HEK293 (cell line): ENCODE measurements at regions not wholly inside any gene's neighbourhood (a gene's known extent, or its start where the extent isn't known, plus 50 kb on each side); places are given as distances from the start of the nearest gene placed in this dataset.

Experiments used
- CTCF ChIA-PET: fragments of 350-600 bp; formaldehyde crosslinking; extraction: SDS; loops from one replicate; lab custom pipeline; 2021; ENCODE audit warnings: antibody characterized with exemption; lab: Yijun Ruan, JAX
- POLR2A ChIA-PET: fragments of 300-600 bp; formaldehyde crosslinking; extraction: SDS; loops from one replicate; lab custom pipeline; 2020; ENCODE audit warnings: antibody characterized with exemption, inconsistent platforms; lab: Yijun Ruan, JAX
- H3K27ac ChIP-seq: fragments of 200-500 bp; sonication (Bioruptor generic); 2 replicates; pipeline ENCODE4 v1.5.1; 2014; ENCODE audit warnings: low read depth, low read length, control low read depth, inconsistent platforms; ENCODE audit errors: extremely low read depth
- H3K36me3 ChIP-seq, 2 experiments: fragments of 200-500 bp in 1 of 2; sonication (Bioruptor generic) in 1 of 2; 1 replicate in 1 of 2; 2 replicates in 1 of 2; pipeline ENCODE4 v1.5.1; 2014 to 2017; ENCODE audit warnings: inconsistent platforms in 2 of 2, low read length in 2 of 2; ENCODE audit not compliant: control insufficient read depth in 2 of 2, insufficient read depth in 1 of 2
- H3K4me1 ChIP-seq: fragments of 200-500 bp; sonication (Bioruptor generic); 2 replicates; pipeline ENCODE4 v1.5.1; 2014; ENCODE audit warnings: mild to moderate bottlenecking, low read length, inconsistent platforms; ENCODE audit not compliant: control insufficient read depth, insufficient read depth
- H3K4me3 ChIP-seq: 2 replicates; pipeline ENCODE4 v1.5.1; 2011; ENCODE audit warnings: low read depth, mild to moderate bottlenecking, control low read depth, low read length, moderate library complexity
- H3K9me3 ChIP-seq: fragments of 200-500 bp; sonication (Bioruptor generic); 2 replicates; pipeline ENCODE4 v1.5.1; 2014; ENCODE audit warnings: low read depth, low read length, inconsistent platforms; ENCODE audit not compliant: control insufficient read depth, insufficient read depth
- GLIS1 ChIP-seq: fragments of 450-650 bp; formaldehyde crosslinking; IDR thresholded peaks from 2 replicates; pipeline ENCODE4 v1.5.1; 2016; ENCODE audit warnings: missing biosample characterization, missing genetic modification characterization
- GLIS2 ChIP-seq: fragments of 450-650 bp; formaldehyde crosslinking; IDR thresholded peaks from 2 replicates; pipeline ENCODE4 v1.5.1; 2016; ENCODE audit warnings: missing biosample characterization, missing genetic modification characterization
- HOXD13 ChIP-seq: sonication (generic); formaldehyde crosslinking; IDR thresholded peaks from 2 replicates; pipeline ENCODE4 v1.8.0; 2022; ENCODE audit warnings: missing genetic modification reagents, borderline replicate concordance
- IKZF3 ChIP-seq: fragments of 450-650 bp; IDR thresholded peaks from 2 replicates; pipeline ENCODE4 v1.5.0; 2018; ENCODE audit warnings: missing biosample characterization, mild to moderate bottlenecking, missing genetic modification characterization, moderate library complexity
- MYNN ChIP-seq: fragments of 450-650 bp; formaldehyde crosslinking; IDR thresholded peaks from 2 replicates; pipeline ENCODE4 v1.5.1; 2016; ENCODE audit warnings: missing biosample characterization, missing genetic modification characterization, borderline replicate concordance
- PRDM2 ChIP-seq: fragments of 450-650 bp; formaldehyde crosslinking; IDR thresholded peaks from 2 replicates; pipeline ENCODE4 v1.5.1; 2016; ENCODE audit warnings: missing biosample characterization, missing genetic modification characterization, borderline replicate concordance
- RBAK ChIP-seq: fragments of 450-650 bp; formaldehyde crosslinking; IDR thresholded peaks from 2 replicates; pipeline ENCODE4 v1.5.1; 2016; ENCODE audit warnings: missing biosample characterization, missing genetic modification characterization
- WT1 ChIP-seq: fragments of 450-650 bp; formaldehyde crosslinking; IDR thresholded peaks from 2 replicates; pipeline ENCODE4 v1.5.1; 2016; ENCODE audit warnings: missing biosample characterization, missing genetic modification characterization
- ZFP37 ChIP-seq: fragments of 450-650 bp; formaldehyde crosslinking; IDR thresholded peaks from 2 replicates; pipeline ENCODE4 v1.5.1; 2016; ENCODE audit warnings: missing biosample characterization, missing genetic modification characterization
- ZNF10 ChIP-seq: fragments of 450-650 bp; formaldehyde crosslinking; IDR thresholded peaks from 2 replicates; pipeline ENCODE4 v1.5.1; 2017; ENCODE audit warnings: missing biosample characterization, missing genetic modification characterization
- ZNF133 ChIP-seq: fragments of 450-650 bp; formaldehyde crosslinking; IDR thresholded peaks from 2 replicates; pipeline ENCODE4 v1.5.1; 2016; ENCODE audit warnings: missing biosample characterization, missing genetic modification characterization
- ZNF169 ChIP-seq: fragments of 450-650 bp; formaldehyde crosslinking; IDR thresholded peaks from 2 replicates; pipeline ENCODE4 v1.5.1; 2016; ENCODE audit warnings: missing biosample characterization, missing genetic modification characterization
- ZNF488 ChIP-seq: fragments of 450-650 bp; formaldehyde crosslinking; IDR thresholded peaks from 2 replicates; pipeline ENCODE4 v1.5.1; 2016; ENCODE audit warnings: missing biosample characterization, missing genetic modification characterization
- ZNF501 ChIP-seq: fragments of 450-650 bp; formaldehyde crosslinking; IDR thresholded peaks from 2 replicates; pipeline ENCODE4 v1.5.1; 2016; ENCODE audit warnings: missing biosample characterization, missing genetic modification characterization
- ZNF529 ChIP-seq: fragments of 450-650 bp; formaldehyde crosslinking; IDR thresholded peaks from 2 replicates; pipeline ENCODE4 v1.5.1; 2017; ENCODE audit warnings: missing genetic modification characterization, missing biosample characterization; ENCODE audit not compliant: insufficient replicate concordance
- ZNF596 ChIP-seq: fragments of 450-650 bp; IDR thresholded peaks from 2 replicates; pipeline ENCODE4 v1.5.0; 2018; ENCODE audit warnings: missing biosample characterization, mild to moderate bottlenecking, missing genetic modification characterization, moderate library complexity
- ZNF610 ChIP-seq: fragments of 450-650 bp; formaldehyde crosslinking; IDR thresholded peaks from 2 replicates; pipeline ENCODE4 v1.5.1; 2016; ENCODE audit warnings: missing biosample characterization, missing genetic modification characterization, borderline replicate concordance
- ZNF621 ChIP-seq: fragments of 450-650 bp; formaldehyde crosslinking; IDR thresholded peaks from 2 replicates; pipeline ENCODE4 v1.5.1; 2017; ENCODE audit warnings: missing biosample characterization, missing genetic modification characterization
- ZNF624 ChIP-seq: fragments of 450-650 bp; formaldehyde crosslinking; IDR thresholded peaks from 2 replicates; pipeline ENCODE4 v1.5.1; 2017; ENCODE audit warnings: missing biosample characterization, missing genetic modification characterization
- ZNF626 ChIP-seq: fragments of 450-650 bp; sonication (Bioruptor Pico); formaldehyde crosslinking; IDR thresholded peaks from 2 replicates; pipeline ENCODE4 v1.5.1; 2018; ENCODE audit warnings: missing biosample characterization, missing genetic modification characterization, inconsistent platforms
- ZNF701 ChIP-seq: fragments of 450-650 bp; formaldehyde crosslinking; IDR thresholded peaks from 2 replicates; pipeline ENCODE4 v1.5.1; 2016; ENCODE audit warnings: missing biosample characterization, missing genetic modification characterization
- ZNF747 ChIP-seq: fragments of 450-650 bp; formaldehyde crosslinking; IDR thresholded peaks from 2 replicates; pipeline ENCODE4 v1.5.1; 2016; ENCODE audit warnings: missing biosample characterization, missing genetic modification characterization
- TF ChIP-seq, protein P1 (sequence below): fragments of 450-650 bp; formaldehyde crosslinking; IDR thresholded peaks from 2 replicates; pipeline ENCODE4 v1.5.1; 2016; ENCODE audit warnings: missing biosample characterization, missing genetic modification characterization

DNA sequence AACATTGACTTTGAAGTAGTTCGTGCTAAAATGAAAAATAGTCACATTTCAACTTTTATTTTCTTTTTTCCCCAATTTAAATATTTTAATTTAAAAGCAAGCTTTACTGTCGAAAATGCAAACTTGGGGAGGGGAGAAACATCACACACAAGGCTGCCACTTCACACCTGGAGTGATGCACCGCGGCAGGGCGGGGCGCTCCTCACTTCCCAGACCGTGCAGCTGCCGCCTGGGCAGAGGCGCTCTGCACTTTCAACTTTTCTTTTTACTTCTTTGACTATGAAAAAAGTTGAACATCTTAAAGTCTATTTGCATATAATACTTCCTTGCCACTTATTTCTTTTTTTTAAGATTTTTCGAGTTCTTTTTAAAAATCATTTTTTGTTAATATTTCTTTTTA, 993.3 kb upstream of the GJE1 start:
- Histone ChIP-seq H3K36me3 (no peaks in the 10 kb centered on the region), H3K9me3 (no peaks in the 10 kb centered on the region), H3K4me3 (no peak overlapping the region), H3K27ac (no peak overlapping the region), H3K4me1 (no peaks in the 10 kb centered on the region)
- POLR2A ChIA-PET = no interaction called here
- CTCF ChIA-PET = no interaction called here
- TF ChIP-seq ZNF529 (tag by site-specific recombination) (no peak), ZNF488 (tag by site-specific recombination) (no peak), ZFP37 (tag by site-specific recombination) (no peak)
- TF ChIP-seq, all 188 proteins: peak for 0

DNA sequence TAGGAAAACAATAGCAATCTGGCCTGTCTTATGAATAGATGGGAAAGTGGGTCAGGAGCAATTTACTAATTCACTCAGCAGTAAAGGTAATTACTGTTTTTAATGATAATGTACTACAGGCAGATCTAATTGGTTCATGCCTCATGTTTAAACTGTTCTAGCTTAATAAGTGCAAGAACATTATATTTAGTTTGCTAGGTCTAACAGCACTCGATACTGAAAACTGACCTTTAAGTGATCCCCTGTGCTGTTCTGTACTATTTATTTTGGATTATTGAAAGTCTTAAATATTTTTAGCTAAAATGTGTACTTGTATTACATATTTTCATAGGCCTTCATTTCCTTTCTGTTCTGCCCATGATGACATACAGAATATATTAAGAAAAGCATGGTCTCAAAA, 998.0 kb upstream of the GJE1 start:
- no peak overlapping the region for H3K27ac ChIP-seq
- no peaks in the 10 kb centered on the region for H3K36me3 ChIP-seq
- H3K9me3 ChIP-seq = no peaks in the 10 kb centered on the region
- TF ChIP-seq ZNF10 (no peak), HOXD13 (CRISPR knock-in tag) (no peak), WT1 (tag by site-specific recombination) (peak; percentile 34; the same call in 1 of the 2 replicates), ZNF747 (no peak)
- no peaks in the 10 kb centered on the region for H3K4me1 ChIP-seq
- no peak overlapping the region for H3K4me3 ChIP-seq
- ChIA-PET POLR2A (no interaction called here), CTCF (no interaction called here)

DNA sequence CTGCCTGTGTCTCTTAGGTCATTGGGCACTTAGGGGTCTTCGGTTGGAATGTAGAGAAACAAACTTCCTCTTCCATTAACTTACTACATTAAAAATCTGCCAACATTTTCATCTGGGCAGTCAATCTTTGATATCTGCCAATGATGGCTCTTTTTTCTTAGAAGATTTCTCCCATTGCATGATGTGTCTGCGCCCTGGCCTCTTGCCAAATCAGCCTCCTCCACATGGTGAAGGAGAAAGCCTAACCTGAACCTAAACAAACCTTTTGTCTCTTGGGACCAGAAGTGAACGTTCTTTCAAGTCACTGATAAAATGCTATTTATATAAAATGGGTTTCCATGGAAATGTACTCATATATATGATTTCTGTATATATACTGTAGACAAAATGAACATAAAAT, 998.9 kb upstream of the GJE1 start:
- Histone ChIP-seq H3K4me3 (no peak overlapping the region), H3K27ac (no peak overlapping the region), H3K36me3 (no peaks in the 10 kb centered on the region), H3K9me3 (no peaks in the 10 kb centered on the region), H3K4me1 (no peaks in the 10 kb centered on the region)
- TF ChIP-seq ZNF621 (tag by site-specific recombination) (no peak), ZNF133 (tag by site-specific recombination) (no peak), ZNF626 (tag by site-specific recombination) (no peak), ZNF624 (tag by site-specific recombination) (no peak), ZNF501 (tag by site-specific recombination) (no peak), ZNF169 (tag by site-specific recombination) (no peak), RBAK (tag by site-specific recombination) (no peak), ZNF610 (tag by site-specific recombination) (no peak), IKZF3 (tag by site-specific recombination) (no peak), ZNF596 (no peak), ZNF701 (tag by site-specific recombination) (no peak), ZNF488 (tag by site-specific recombination) (no peak), GLIS1 (tag by site-specific recombination) (no peak), GLIS2 (no peak), PRDM2 (no peak), MYNN (tag by site-specific recombination) (no peak)
- TF ChIP-seq, protein P1, sequence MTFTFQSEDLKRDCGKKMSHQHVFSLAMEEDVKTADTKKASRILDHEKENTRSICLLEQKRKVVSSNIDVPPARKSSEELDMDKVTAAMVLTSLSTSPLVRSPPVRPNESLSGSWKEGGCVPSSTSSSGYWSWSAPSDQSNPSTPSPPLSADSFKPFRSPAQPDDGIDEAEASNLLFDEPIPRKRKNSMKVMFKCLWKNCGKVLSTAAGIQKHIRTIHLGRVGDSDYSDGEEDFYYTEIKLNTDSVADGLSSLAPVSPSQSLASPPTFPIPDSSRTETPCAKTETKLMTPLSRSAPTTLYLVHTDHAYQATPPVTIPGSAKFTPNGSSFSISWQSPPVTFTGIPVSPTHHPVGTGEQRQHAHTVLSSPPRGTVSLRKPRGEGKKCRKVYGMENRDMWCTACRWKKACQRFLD (tag by site-specific recombination) = no peak
- CTCF ChIA-PET = no interaction called here
- POLR2A ChIA-PET = no interaction called here
